NOMO-1 (cell line): ENCODE measurements at regions not wholly inside any gene's neighbourhood (a gene's known extent, or its start where the extent isn't known, plus 50 kb on each side); places are given as distances from the start of the nearest gene placed in this dataset.

Experiments
- DNase-seq, 2 experiments: peaks; one replicate each; lab custom pipeline; 2025; ENCODE audit not compliant: unreplicated experiment in 2 of 2; lab: John Stamatoyannopoulos, UW

GRCh38 chr21:24096651-24097050 is 1510.6 kb downstream of the MRPL39 start:
- DNase-seq = no peak

DNA sequence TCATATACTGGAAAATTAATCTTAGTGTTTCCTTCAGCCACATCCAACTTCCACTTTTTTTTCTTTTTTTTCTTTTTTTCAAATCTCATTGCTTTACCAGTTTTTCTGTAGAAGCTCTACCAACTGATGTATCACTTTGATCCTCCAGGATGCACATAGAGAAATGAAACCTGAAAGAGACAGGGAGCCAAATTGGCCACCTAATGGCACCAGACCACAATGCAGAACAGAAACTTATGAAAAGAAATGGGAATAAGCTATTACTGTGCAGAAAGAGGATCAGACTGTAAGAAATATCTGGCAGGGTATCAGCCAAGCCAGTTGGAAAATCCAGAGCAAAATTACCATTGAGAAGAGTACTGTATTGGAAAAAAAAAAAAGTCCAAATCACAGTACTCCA is 1514.2 kb downstream of the MRPL39 start:
- DNase-seq = peak; percentile 6 to 63

GRCh38 chr21:24076179-24076578 is 1531.1 kb downstream of the MRPL39 start:
- peak; percentile 1 to 50 for DNase-seq

- DNase-seq = no peak
These were observed 1551.6 kb downstream of the MRPL39 start for GRCh38 chr21:24055696-24056095.

DNA sequence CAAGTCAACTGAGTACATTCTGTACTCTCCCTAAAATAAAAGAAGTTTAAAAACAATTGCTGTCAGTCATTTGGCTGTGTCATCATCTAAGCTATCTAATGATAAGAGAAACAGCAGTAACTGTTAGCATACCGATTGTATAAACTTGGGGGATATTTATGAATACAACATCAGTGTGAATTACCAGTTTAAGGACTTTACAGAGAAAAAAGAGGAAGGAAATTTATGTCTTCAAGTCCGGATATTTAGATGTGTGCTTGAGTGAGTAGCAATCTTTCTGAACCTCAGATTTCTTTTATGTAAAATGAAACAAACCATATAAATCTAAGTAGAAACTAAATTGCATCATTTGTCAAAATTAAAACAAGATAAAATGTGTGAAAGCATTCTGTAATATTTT is 1557.0 kb downstream of the MRPL39 start:
- peak; percentile 28 to 66 for DNase-seq

- peak; percentile 45 to 87 for DNase-seq
These were observed 1560.3 kb downstream of the MRPL39 start for GRCh38 chr21:24046829-24047443.

DNA sequence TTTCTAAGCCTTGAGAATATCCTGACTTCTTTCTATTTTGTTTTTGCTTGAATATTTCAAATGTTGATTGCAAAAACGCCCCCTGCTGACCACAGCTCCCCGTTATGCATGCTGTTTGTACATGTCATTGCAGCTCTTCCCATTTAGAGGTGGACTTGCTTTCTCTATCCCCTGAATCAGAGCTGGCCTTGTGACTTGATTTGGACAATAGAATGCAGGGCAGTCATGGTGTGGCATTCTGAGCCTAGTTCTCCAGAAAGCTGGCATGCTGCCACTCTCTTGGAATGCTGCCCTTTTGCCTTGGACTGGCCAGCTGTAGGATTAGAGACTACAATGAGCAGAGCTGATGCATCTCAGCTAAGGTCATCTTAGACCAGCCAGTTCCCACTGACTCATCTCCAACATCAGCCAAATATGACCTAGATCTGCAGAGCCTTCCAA is 1561.5 kb downstream of the MRPL39 start:
- DNase-seq = peak; percentile 3 to 32

GRCh38 chr21:24045373-24045772 is 1561.9 kb downstream of the MRPL39 start:
- no peak for DNase-seq

GRCh38 chr21:24042687-24043086 is 1564.6 kb downstream of the MRPL39 start:
- DNase-seq = no peak

- no peak for DNase-seq
These were observed 1574.5 kb downstream of the MRPL39 start for GRCh38 chr21:24032709-24033232.

DNA sequence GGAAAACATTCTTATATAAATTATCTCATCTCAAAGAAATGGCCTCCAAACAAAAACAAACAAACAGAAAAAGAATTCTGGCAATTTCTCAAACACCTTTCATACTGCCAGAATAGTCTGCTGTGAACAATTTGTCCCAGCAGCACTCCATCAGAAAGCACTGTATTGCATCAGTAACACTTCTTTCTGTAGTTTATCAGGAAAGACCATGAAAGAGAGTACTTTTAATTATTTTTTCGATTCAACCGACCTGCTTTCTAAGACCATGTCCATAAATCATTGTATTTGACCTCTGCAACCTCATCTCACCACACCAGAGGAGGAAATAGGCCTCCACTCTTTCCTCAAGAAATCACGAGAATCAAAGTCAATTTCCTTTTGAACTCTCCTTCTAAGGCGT is 1579.9 kb downstream of the MRPL39 start:
- DNase-seq = no peak

- no peak for DNase-seq
These were observed 1582.2 kb downstream of the MRPL39 start for GRCh38 chr21:24025101-24025500.

GRCh38 chr21:24023936-24024335 is 1583.3 kb downstream of the MRPL39 start:
- no peak for DNase-seq

GRCh38 chr21:24023402-24023801 is 1583.9 kb downstream of the MRPL39 start:
- no peak for DNase-seq

DNA sequence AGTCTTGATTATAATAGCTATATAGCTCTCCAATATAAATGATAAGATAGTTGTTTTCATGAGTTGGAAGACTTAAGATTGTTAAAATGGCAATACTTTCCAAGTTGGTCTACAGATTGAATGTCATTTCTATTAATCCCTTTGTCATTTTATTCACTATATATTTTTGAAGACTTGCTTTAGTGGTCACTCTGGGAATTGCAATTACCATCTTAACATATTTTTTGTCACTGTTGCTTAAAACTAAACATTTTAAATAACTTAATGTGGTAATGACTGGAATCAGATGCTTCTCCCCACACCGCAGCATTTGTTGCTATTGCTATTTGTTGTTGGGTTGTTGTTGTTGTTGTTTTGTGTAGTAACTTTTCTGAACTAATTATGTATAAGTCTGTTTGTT is 1592.9 kb downstream of the MRPL39 start:
- no peak for DNase-seq

GRCh38 chr21:24011087-24011486 is 1596.2 kb downstream of the MRPL39 start:
- no peak for DNase-seq

- no peak for DNase-seq
These were observed 1599.7 kb downstream of the MRPL39 start for GRCh38 chr21:24007592-24007991.

GRCh38 chr21:23986987-23987386 is 1620.3 kb downstream of the MRPL39 start:
- no peak for DNase-seq

GRCh38 chr21:23986214-23986613 is 1621.1 kb downstream of the MRPL39 start:
- no peak for DNase-seq

- DNase-seq = no peak
These were observed 1624.7 kb downstream of the MRPL39 start for GRCh38 chr21:23982546-23982945.

GRCh38 chr21:23977971-23978370 is 1629.3 kb downstream of the MRPL39 start:
- peak; percentile 69 to 93 for DNase-seq

GRCh38 chr21:23968722-23969647 is 1638.3 kb downstream of the MRPL39 start:
- peak; percentile 91 to 96 for DNase-seq
